ENCODE measurements at regions not wholly inside any gene's neighbourhood (a gene's known extent, or its start where the extent isn't known, plus 50 kb on each side); places are given as distances from the start of the nearest gene placed in this dataset.

GRCh38 chr14:23865502-23865901 is 88.1 kb upstream of the DHRS4 start:
- no peak for DNase-seq (ENCODE audit: low read depth)
- no peak for TF ChIP-seq CTCF (conservative IDR thresholded peaks at IDR 0.05; ENCODE audit: low read length)
- no peak overlapping the region for H3K4me3 ChIP-seq (ENCODE audit: low read length)

- H3K4me3 ChIP-seq (ENCODE audit: low read length), result no peak overlapping the region
- no peak for DNase-seq (ENCODE audit: low read depth)
- no peak for TF ChIP-seq CTCF (conservative IDR thresholded peaks at IDR 0.05; ENCODE audit: low read length)
These were observed 87.3 kb upstream of the DHRS4 start for GRCh38 chr14:23866269-23866668.

- H3K4me3 ChIP-seq (ENCODE audit: low read length), result no peak overlapping the region
- DNase-seq (ENCODE audit: low read depth), result no peak
- no peak for TF ChIP-seq CTCF (conservative IDR thresholded peaks at IDR 0.05; ENCODE audit: low read length)
These were observed 84.4 kb upstream of the DHRS4 start for GRCh38 chr14:23869078-23869719.

- TF ChIP-seq CTCF (conservative IDR thresholded peaks at IDR 0.05; ENCODE audit: low read length), result no peak
- H3K4me3 ChIP-seq (ENCODE audit: low read length), result no peak overlapping the region
- no peak for DNase-seq (ENCODE audit: low read depth)
These were observed 77.3 kb upstream of the DHRS4 start for GRCh38 chr14:23876160-23876750.

GRCh38 chr14:23877111-23877510 is 76.5 kb upstream of the DHRS4 start:
- no peak overlapping the region for H3K4me3 ChIP-seq (ENCODE audit: low read length)
- no peak for DNase-seq (ENCODE audit: low read depth)
- no peak for TF ChIP-seq CTCF (conservative IDR thresholded peaks at IDR 0.05; ENCODE audit: low read length)

- no peak overlapping the region for H3K4me3 ChIP-seq (ENCODE audit: low read length)
- no peak for TF ChIP-seq CTCF (conservative IDR thresholded peaks at IDR 0.05; ENCODE audit: low read length)
- no peak for DNase-seq (ENCODE audit: low read depth)
These were observed 75.9 kb upstream of the DHRS4 start for GRCh38 chr14:23877538-23878180.

- H3K4me3 ChIP-seq (ENCODE audit: low read length), result no peak overlapping the region
- no peak for TF ChIP-seq CTCF (conservative IDR thresholded peaks at IDR 0.05; ENCODE audit: low read length)
- peak; percentile 46 for DNase-seq (ENCODE audit: low read depth)
These were observed 72.3 kb upstream of the DHRS4 start for GRCh38 chr14:23881282-23881681.
